Heart left ventricle (tissue), 16 donors: ENCODE measurements at regions not wholly inside any gene's neighbourhood (a gene's known extent, or its start where the extent isn't known, plus 50 kb on each side); places are given as distances from the start of the nearest gene placed in this dataset.
"Not testable (repeated sequence)": the region's sequence is repeated elsewhere in the genome, so short reads cannot be mapped to it uniquely, and the experiment has no call there.

Experiments used
- ATAC-seq, 4 donors: fragments of 200-7000 bp; cut with Tn5 transposase; one replicate each; pipeline ENCODE4 v1.9.1; 2020 to 2022; ENCODE audit warnings: moderate library complexity in 4 of 4, mild to moderate bottlenecking in 3 of 4, moderate number of reproducible peaks in 1 of 4
- DNase-seq, 5 donors: peaks; one replicate each; pipeline ENCODE4 v3.0.0-alpha.2; 2020
- H3K27ac ChIP-seq, 12 donors: fragments of 200-600 bp; sonication (generic) in 4 of 12; one replicate each; pipeline versions ENCODE4 v1.5.0 to v1.8.0; 2016 to 2022; ENCODE audit warnings: mild to moderate bottlenecking in 2 of 12
- H3K27me3 ChIP-seq, 9 donors: fragments of 200-600 bp; sonication (generic) in 2 of 9; one replicate each; pipeline versions ENCODE4 v1.5.1 to v1.8.0; 2016 to 2022; ENCODE audit warnings: mild to moderate bottlenecking in 3 of 9
- H3K36me3 ChIP-seq, 9 donors: fragments of 200-600 bp; sonication (generic) in 2 of 9; one replicate each; pipeline versions ENCODE4 v1.5.0 to v1.8.0; 2018 to 2022; ENCODE audit warnings: mild to moderate bottlenecking in 2 of 9
- H3K4me1 ChIP-seq, 12 donors: fragments of 200-600 bp; sonication (generic) in 4 of 12; one replicate each; pipeline versions ENCODE4 v1.5.0 to v1.8.0; 2016 to 2022; ENCODE audit warnings: mild to moderate bottlenecking in 3 of 12
- H3K4me3 ChIP-seq, 12 donors: fragments of 200-600 bp; sonication (generic) in 4 of 12; one replicate each; pipeline versions ENCODE4 v1.5.0 to v1.8.0; 2017 to 2022; ENCODE audit warnings: mild to moderate bottlenecking in 9 of 12, moderate library complexity in 4 of 12
- H3K9me3 ChIP-seq, 12 donors: fragments of 200-600 bp; sonication (generic) in 4 of 12; one replicate each; pipeline versions ENCODE4 v1.5.0 to v1.8.0; 2016 to 2022; ENCODE audit warnings: mild to moderate bottlenecking in 1 of 12
- POLR2A ChIP-seq, 2 donors: fragments of 450-650 bp; IDR thresholded peaks; one replicate each; pipeline ENCODE4 v1.6.1; 2017; ENCODE audit warnings: antibody characterized with exemption in 2 of 2, mild to moderate bottlenecking in 2 of 2, moderate library complexity in 2 of 2
- WGBS, 4 donors: extraction: QIAGEN DNeasy Blood & Tissue Kit in 2 of 4; methylation state at CpG; one replicate each; pipeline versions ENCODE4 v1.1.5 to v1.1.7; 2013 to 2018; 5-methylcytosine and 5-hydroxymethylcytosine counted together
- intact Hi-C, 10 donors: fragments of 100-400 bp; cut with DNase I; formaldehyde crosslinking; loops; one replicate each; pipeline versions ENCODE4 v1.11.1 to v1.14.2; 2022
- TF ChIP-seq, protein P1 (sequence below), 12 donors: fragments of 200-600 bp; sonication (generic) in 4 of 12; IDR thresholded peaks; one replicate each; pipeline versions ENCODE4 v1.5.0 to v1.8.0; 2018 to 2022; ENCODE audit warnings: antibody characterized with exemption in 12 of 12, mild to moderate bottlenecking in 5 of 12
- donor health status: ischemic (EF 13 %, LVEDD 7.1; RV severe dilation, severe dysfunction).
- donor health status: healthy with polysubstance abuse.
- donor health status: DM: no; HTN: yes; CAD: no.
- donor health status: DM: no; HTN: no; CAD: no.
- donor health status: ischemic (EF 25% LVEDD 6.9; RV normal size, moderate dysfunction).
- donor health status: ischemic (EF 25% LVEDD 5.7; RV mildly dilated, moderate dysfunction).
- donor health status: healthy.
- donor health status: DM: yes; HTN: yes; CAD: no.
- donor health status: ischemic (EF 35%, LVEDD 5.7; RV mildly dilated, moderate dysfunction).
- donor health status: nonischemic (EF 11% LVEDD 7.7; RV severe dilation, severe dysfunction).
- donor health status: DM: yes; HTN: yes; CAD: no.
- donor health status: PGD.
- donor health status: ischemic (EF 29% LVEDD 5.4; RV normal size, mild dysfunction).
- donor health status: nonischemic (EF 23%, LVEDD 6.1; RV moderate dilation, normal function).

- TF ChIP-seq, protein P1, sequence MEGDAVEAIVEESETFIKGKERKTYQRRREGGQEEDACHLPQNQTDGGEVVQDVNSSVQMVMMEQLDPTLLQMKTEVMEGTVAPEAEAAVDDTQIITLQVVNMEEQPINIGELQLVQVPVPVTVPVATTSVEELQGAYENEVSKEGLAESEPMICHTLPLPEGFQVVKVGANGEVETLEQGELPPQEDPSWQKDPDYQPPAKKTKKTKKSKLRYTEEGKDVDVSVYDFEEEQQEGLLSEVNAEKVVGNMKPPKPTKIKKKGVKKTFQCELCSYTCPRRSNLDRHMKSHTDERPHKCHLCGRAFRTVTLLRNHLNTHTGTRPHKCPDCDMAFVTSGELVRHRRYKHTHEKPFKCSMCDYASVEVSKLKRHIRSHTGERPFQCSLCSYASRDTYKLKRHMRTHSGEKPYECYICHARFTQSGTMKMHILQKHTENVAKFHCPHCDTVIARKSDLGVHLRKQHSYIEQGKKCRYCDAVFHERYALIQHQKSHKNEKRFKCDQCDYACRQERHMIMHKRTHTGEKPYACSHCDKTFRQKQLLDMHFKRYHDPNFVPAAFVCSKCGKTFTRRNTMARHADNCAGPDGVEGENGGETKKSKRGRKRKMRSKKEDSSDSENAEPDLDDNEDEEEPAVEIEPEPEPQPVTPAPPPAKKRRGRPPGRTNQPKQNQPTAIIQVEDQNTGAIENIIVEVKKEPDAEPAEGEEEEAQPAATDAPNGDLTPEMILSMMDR (IDR thresholded peaks at IDR 0.05) = no peak
- no peak for TF ChIP-seq POLR2A (IDR thresholded peaks at IDR 0.05)
These were observed 358.0 kb upstream of the BRINP3 start for GRCh38 chr1:190835658-190836057.

GRCh38 chr1:190837200-190837599, 359.5 kb upstream of the BRINP3 start:
- intact Hi-C loops, H3K27ac ChIP-seq, H3K27me3 ChIP-seq, H3K4me1 ChIP-seq, H3K36me3 ChIP-seq, H3K9me3 ChIP-seq, ATAC-seq, DNase-seq, H3K4me3 ChIP-seq: not testable (repeated sequence)
- WGBS, 4 donors = 88 to 89% (median 88%) methylated on average over 21 of the region's 21 CpGs

More at GRCh38 chr1:190835658-190836057, 358.0 kb upstream of the BRINP3 start:
- H3K4me1 ChIP-seq = no peaks in the 10 kb centered on the region
- 76 to 84% (median 80%) methylated on average over 4 of the region's 4 CpGs for WGBS, 4 donors
- H3K27ac ChIP-seq = no peak overlapping the region
- H3K36me3 ChIP-seq = no peaks in the 10 kb centered on the region
- intact Hi-C loops = no loop called here
- no peaks in the 10 kb centered on the region for H3K27me3 ChIP-seq
- ATAC-seq (no peak), DNase-seq (no peak)
- peaks cover 0 to 3% (median 0%) of the 10 kb centered on the region in 12 donors for H3K9me3 ChIP-seq
- no peak overlapping the region for H3K4me3 ChIP-seq

GRCh38 chr1:190837888-190838287, 360.2 kb upstream of the BRINP3 start:
- no peak for ATAC-seq

DNA sequence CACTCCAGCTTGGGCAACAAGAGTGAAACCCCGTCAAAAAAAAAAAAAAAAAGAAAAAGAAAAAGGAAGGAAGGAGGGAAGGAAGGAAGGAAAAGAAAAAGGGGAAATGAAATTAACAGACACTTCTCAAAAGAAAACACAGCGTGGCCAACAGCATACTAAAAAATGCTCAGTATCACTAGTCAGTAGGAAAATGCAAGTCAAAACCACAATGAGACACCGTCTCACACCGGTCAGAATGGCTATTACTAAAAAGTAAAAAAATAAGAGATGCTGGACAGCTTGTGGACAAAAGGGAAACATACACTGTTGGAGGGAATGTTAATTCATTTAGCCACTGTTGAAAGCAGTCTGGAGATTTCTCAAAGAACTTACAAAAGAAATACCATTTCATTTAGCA, 369.5 kb upstream of the BRINP3 start:
- no peaks in the 10 kb centered on the region for H3K9me3 ChIP-seq
- no peak for TF ChIP-seq POLR2A (IDR thresholded peaks at IDR 0.05)
- TF ChIP-seq, protein P1 (IDR thresholded peaks at IDR 0.05) = no peak
- H3K27ac ChIP-seq = no peak overlapping the region
- no peak overlapping the region for H3K4me3 ChIP-seq
- 79 to 86% (median 81%) methylated on average over 4 of the region's 4 CpGs for WGBS, 4 donors
- DNase-seq (no peak), ATAC-seq (no peak)
- intact Hi-C loops = no loop called here
- H3K27me3 ChIP-seq = no peaks in the 10 kb centered on the region
- no peaks in the 10 kb centered on the region for H3K36me3 ChIP-seq
- no peaks in the 10 kb centered on the region for H3K4me1 ChIP-seq

More at GRCh38 chr1:190837888-190838287, 360.2 kb upstream of the BRINP3 start:
- Histone ChIP-seq H3K27me3 (no peaks in the 10 kb centered on the region), H3K4me3 (no peak overlapping the region), H3K9me3 (peaks cover 0 to 3% (median 0%) of the 10 kb centered on the region in 12 donors), H3K36me3 (no peaks in the 10 kb centered on the region), H3K27ac (no peak overlapping the region), H3K4me1 (no peaks in the 10 kb centered on the region)
- no peak for DNase-seq
- TF ChIP-seq POLR2A (IDR thresholded peaks at IDR 0.05) = no peak
- TF ChIP-seq, protein P1 (IDR thresholded peaks at IDR 0.05) = no peak
- intact Hi-C loops = no loop called here
- WGBS, 4 donors = 55 to 62% (median 60%) methylated on average over 3 of the region's 3 CpGs

GRCh38 chr1:190849346-190849745, 371.7 kb upstream of the BRINP3 start:
- ATAC-seq (no peak), DNase-seq (no peak)
- no peaks in the 10 kb centered on the region for H3K27me3 ChIP-seq
- 62 to 76% (median 71%) methylated on average over 4 of the region's 4 CpGs for WGBS, 4 donors
- no peaks in the 10 kb centered on the region for H3K4me1 ChIP-seq
- no peak overlapping the region for H3K4me3 ChIP-seq
- H3K9me3 ChIP-seq = peaks cover 0 to 5% (median 0%) of the 10 kb centered on the region in 12 donors
- intact Hi-C loops = no loop called here
- TF ChIP-seq POLR2A (IDR thresholded peaks at IDR 0.05) = no peak
- TF ChIP-seq, protein P1 (IDR thresholded peaks at IDR 0.05) = no peak
- H3K27ac ChIP-seq = no peak overlapping the region
- no peaks in the 10 kb centered on the region for H3K36me3 ChIP-seq
